GM12865 (cell line): ENCODE measurements at regions not wholly inside any gene's neighbourhood (a gene's known extent, or its start where the extent isn't known, plus 50 kb on each side); places are given as distances from the start of the nearest gene placed in this dataset.

Experiments
- DNase-seq: peaks from one replicate; pipeline ENCODE4 v3.0.0; 2010; ENCODE audit warnings: low read depth
- H3K4me3 ChIP-seq: 2 replicates; pipeline ENCODE4 v1.5.1; 2011; ENCODE audit warnings: mild to moderate bottlenecking, low read depth, low read length, control low read depth
- TF ChIP-seq, protein P1 (sequence below): IDR thresholded peaks from 2 replicates; pipeline ENCODE4 v1.5.1; 2011; ENCODE audit warnings: low read length, control low read depth, low read depth, inconsistent platforms; ENCODE audit not compliant: insufficient read depth; ENCODE audit errors: missing control alignments

DNA sequence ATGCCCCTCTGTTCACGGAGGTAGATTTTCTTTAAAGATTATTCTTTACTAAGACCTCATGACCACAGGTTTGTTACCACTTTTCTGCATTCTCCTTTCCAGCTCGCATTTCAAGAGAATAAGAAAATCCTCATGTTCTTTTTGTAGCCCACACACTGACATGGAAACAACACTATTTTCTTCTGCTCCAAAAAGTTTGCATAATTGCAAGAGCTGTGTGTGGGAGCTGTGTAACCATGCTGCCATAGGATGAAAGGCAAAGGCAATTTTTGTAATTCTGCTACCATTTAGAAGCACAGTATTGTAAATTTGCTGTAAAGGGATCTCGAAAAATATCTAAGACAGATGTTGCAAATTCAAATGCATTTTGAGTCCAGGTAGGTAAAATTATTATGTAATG is 302.4 kb upstream of the EMCN start:
- TF ChIP-seq, protein P1, sequence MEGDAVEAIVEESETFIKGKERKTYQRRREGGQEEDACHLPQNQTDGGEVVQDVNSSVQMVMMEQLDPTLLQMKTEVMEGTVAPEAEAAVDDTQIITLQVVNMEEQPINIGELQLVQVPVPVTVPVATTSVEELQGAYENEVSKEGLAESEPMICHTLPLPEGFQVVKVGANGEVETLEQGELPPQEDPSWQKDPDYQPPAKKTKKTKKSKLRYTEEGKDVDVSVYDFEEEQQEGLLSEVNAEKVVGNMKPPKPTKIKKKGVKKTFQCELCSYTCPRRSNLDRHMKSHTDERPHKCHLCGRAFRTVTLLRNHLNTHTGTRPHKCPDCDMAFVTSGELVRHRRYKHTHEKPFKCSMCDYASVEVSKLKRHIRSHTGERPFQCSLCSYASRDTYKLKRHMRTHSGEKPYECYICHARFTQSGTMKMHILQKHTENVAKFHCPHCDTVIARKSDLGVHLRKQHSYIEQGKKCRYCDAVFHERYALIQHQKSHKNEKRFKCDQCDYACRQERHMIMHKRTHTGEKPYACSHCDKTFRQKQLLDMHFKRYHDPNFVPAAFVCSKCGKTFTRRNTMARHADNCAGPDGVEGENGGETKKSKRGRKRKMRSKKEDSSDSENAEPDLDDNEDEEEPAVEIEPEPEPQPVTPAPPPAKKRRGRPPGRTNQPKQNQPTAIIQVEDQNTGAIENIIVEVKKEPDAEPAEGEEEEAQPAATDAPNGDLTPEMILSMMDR: no peak
- no peak overlapping the region for H3K4me3 ChIP-seq
- DNase-seq: no peak

DNA sequence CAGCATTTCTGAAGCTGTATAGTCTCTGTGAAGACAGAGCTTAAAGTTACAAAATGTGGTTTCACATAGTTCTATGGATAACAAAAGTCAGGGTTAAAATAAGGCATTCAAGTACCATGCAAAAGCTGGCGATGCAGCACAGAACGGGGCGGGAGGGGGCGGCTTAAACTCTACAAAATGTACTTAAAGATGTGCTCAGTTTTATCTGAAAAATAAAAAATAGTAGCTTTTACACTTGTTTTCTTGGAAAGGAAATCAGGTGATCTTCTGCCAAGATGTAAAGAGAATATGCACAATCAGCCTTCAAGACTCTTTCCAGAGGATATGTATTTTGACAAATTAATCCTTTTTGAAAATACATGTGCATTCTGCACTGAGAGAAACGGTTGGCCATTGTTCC is 301.7 kb upstream of the EMCN start:
- H3K4me3 ChIP-seq: no peak overlapping the region
- TF ChIP-seq, protein P1: no peak
- DNase-seq: no peak

DNA sequence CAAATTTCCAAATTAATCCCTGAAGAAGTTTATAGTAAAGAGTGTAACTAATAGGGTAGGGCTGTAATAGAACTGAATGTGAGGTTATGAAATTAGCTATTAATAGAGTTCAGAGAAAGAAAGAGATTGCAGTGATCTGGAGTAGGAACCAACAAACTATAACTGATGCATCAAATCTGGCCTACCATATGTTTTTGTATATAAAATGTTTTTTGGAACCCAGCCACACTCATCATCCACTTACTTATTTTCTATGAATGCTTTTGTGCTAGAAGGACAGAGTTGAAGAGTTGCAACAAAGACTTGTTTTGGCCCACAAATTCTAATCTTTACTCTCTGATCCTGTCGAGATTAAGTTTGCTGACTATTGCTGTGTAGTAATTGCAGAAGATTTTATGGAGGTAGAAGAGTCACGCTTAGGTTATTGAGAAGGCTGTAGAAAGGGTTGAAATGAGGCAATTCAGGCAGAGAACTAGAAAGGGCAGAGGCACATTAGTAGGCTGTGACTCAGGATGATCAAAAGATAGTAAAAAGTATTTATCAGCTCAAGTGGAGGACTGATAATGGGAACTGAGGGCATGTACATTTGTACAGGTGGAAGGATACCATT is 298.7 kb upstream of the EMCN start:
- DNase-seq: no peak
- no peak overlapping the region for H3K4me3 ChIP-seq
- TF ChIP-seq, protein P1: no peak

DNA sequence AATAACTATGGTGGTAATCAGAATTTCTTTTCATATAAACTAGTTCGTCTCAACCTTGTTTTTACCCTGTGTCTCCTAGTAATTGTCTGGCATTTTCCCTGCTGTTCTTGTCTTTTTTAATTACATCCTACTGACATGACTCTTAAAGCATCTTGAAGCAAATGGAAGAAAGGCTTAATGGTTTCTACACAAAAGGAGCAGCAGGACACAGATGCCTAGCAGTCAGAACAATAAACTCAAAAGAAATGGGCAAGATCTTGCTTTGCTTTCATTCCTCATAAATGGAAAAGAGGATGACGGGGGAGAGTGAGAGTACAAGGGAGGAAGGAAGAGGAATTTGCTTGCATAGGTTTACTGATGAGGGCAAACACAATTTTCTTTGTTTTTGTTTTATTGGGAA is 293.2 kb upstream of the EMCN start:
- TF ChIP-seq, protein P1: no peak
- no peak for DNase-seq
- H3K4me3 ChIP-seq: no peak overlapping the region

DNA sequence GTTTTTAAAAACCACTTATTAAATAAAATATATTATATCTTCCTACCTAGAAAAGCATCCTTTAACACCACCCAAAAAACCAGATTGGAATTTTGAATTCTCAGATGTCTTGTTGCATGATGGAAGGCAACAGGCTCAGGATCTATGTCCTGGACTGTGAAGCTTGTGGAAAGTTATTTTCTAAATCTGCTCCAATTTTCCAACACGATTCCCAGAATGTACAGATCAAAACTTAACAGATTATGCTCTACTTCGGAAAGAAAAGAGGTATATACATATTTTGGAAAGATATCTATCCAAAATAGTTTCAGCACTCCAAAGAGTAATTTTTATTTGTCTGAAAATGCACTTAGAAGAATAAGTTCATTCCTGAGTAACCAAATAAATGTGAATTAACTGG is 291.7 kb upstream of the EMCN start:
- no peak for DNase-seq
- TF ChIP-seq, protein P1: no peak
- no peak overlapping the region for H3K4me3 ChIP-seq

DNA sequence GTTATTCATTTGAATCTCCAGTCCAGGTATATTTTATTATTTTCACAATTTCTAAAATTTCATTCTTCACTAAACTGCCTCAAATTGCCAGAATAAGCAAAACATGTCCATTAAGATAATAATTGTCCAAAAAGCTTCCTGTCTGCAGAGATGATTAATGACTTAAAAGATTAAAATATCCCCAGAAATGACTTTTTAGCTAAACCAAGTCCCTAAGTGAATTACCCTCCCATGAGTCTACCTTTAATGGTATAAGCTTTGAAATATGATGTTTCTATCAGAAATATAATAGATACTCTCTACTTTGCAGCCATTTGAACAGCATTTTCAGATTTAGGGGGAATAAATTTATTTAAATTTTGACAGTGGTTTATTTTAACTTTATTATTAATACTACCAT is 289.2 kb upstream of the EMCN start:
- TF ChIP-seq, protein P1: no peak
- H3K4me3 ChIP-seq: no peak overlapping the region
- no peak for DNase-seq

DNA sequence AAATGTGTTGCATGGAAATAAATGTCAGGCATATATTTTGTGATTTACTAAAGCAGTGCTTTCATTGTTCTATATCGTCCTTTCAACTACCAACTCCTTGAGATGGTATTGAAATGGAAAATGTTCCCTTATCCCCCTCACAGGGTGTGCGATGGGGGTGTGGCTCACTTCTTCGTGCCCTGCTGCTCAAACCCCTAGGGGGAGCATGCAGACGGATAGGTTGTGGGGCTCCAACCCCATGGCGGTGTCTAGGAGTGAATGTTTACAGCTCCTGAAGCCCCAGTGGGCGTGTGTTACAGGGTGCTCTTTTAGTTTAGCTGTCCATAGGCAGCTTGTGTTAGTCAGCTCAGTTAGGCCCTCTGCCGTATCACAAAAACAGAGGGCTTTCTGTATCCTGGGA is 287.7 kb upstream of the EMCN start:
- DNase-seq: no peak
- H3K4me3 ChIP-seq: no peak overlapping the region
- TF ChIP-seq, protein P1: no peak
